DOHH2 (cell line): ENCODE measurements at regions not wholly inside any gene's neighbourhood (a gene's known extent, or its start where the extent isn't known, plus 50 kb on each side); places are given as distances from the start of the nearest gene placed in this dataset.

ENCODE experiments used
- H3F3A ChIP-seq: fragments of 200-600 bp; sonication (generic), shearing (Covaris generic); 2 replicates; pipeline ENCODE4 v1.6.0; 2016; ENCODE audit warnings: antibody characterized with exemption, mild to moderate bottlenecking; ENCODE audit not compliant: control insufficient read depth, insufficient read depth
- H3K27ac ChIP-seq: fragments of 200-600 bp; sonication (generic); 2 replicates; pipeline ENCODE4 v1.5.1; 2014; ENCODE audit warnings: low read depth, mild to moderate bottlenecking, low read length, moderate library complexity
- H3K27me3 ChIP-seq: fragments of 200-600 bp; sonication (generic); 2 replicates; pipeline ENCODE4 v1.6.1; 2014; ENCODE audit warnings: mild to moderate bottlenecking, low read length, mixed read lengths; ENCODE audit not compliant: control insufficient read depth
- H3K36me3 ChIP-seq: fragments of 200-600 bp; sonication (generic); 2 replicates; pipeline ENCODE4 v1.6.1; 2014; ENCODE audit warnings: mild to moderate bottlenecking, low read length, moderate library complexity, mixed read lengths; ENCODE audit not compliant: control insufficient read depth
- H3K4me1 ChIP-seq: fragments of 200-600 bp; sonication (generic); 2 replicates; pipeline ENCODE4 v1.6.1; 2014; ENCODE audit warnings: mild to moderate bottlenecking, low read length, mixed read lengths; ENCODE audit not compliant: control insufficient read depth
- H3K4me2 ChIP-seq: fragments of 200-600 bp; sonication (generic); 2 replicates; pipeline ENCODE4 v1.6.0; 2014; ENCODE audit warnings: mild to moderate bottlenecking, low read length, moderate library complexity
- H3K4me3 ChIP-seq: fragments of 200-600 bp; sonication (generic); 2 replicates; pipeline ENCODE4 v1.5.1; 2014; ENCODE audit warnings: mild to moderate bottlenecking, low read length, mixed read lengths
- H3K79me2 ChIP-seq: fragments of 200-600 bp; sonication (generic); 2 replicates; pipeline ENCODE4 v1.6.1; 2014; ENCODE audit warnings: mild to moderate bottlenecking, low read length, mixed read lengths; ENCODE audit not compliant: control insufficient read depth
- H3K9me2 ChIP-seq: fragments of 200-600 bp; sonication (generic); replicated peaks from 2 replicates; pipeline ENCODE4 v1.6.1; 2014; ENCODE audit warnings: mild to moderate bottlenecking, low read length, mixed read lengths; ENCODE audit not compliant: control insufficient read depth
- H3K9me3 ChIP-seq: fragments of 200-600 bp; sonication (generic); 2 replicates; pipeline ENCODE4 v1.6.1; 2014; ENCODE audit warnings: antibody characterized with exemption, low read length, mixed read lengths; ENCODE audit not compliant: control insufficient read depth, insufficient read depth
- H4K20me1 ChIP-seq: fragments of 200-600 bp; sonication (generic); 2 replicates; pipeline ENCODE4 v1.6.0; 2014; ENCODE audit warnings: low read depth, mild to moderate bottlenecking, antibody characterized with exemption, low read length, moderate library complexity; ENCODE audit not compliant: control insufficient read depth, insufficient read depth
- EZH2phosphoT487 ChIP-seq: fragments of 200-600 bp; sonication (generic); IDR thresholded peaks from 2 replicates; pipeline ENCODE4 v1.6.1; 2017; ENCODE audit warnings: borderline replicate concordance, mild to moderate bottlenecking, antibody characterized with exemption, low read length, moderate library complexity, mixed read lengths
- TF ChIP-seq, protein P1 (sequence below): fragments of 200-600 bp; sonication (generic); IDR thresholded peaks from one replicate; pipeline ENCODE4 v1.5.1; 2014; ENCODE audit warnings: antibody characterized with exemption, mild to moderate bottlenecking, low read depth, low read length; ENCODE audit not compliant: poor library complexity, severe bottlenecking

DNA sequence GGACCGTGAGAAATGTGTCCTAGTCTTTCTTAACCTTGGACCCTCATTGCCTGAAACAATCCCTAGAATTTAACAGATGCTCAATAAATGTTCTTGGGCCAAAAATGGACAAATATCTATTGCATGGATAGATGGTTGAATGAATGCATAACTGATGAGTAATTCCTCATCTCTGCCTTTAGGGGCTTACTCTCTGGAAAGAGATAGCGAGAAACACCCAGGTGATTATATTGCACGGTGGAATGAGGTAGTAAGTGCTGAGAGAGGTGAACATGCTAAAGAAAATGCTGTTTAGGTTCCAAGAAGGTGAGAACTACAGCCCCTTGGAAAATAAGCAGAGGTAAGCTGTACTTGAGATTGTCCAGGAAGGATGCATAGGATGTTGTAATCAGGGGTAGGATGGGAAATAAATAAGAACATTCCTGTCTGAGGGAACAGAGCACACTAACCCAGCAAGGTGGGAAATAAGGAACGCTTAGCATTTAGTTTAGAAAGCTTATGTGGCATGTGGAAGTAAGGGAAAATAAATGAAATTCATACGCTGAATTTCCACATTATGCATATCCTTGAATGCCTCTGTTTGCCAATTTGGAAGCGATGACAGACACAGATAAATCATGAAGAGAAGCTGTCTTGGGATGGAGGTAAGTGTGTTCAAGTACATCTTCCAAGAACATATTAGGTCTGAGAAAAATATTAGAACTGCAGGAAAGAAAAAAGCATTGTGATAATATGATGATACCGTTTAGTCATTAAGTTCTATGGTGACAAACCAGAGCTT is 426.6 kb downstream of the ARHGEF28 start:
- H3K4me1 ChIP-seq: no peaks in the 10 kb centered on the region
- H3K36me3 ChIP-seq: no peaks in the 10 kb centered on the region
- no peak overlapping the region for H3K4me2 ChIP-seq
- no peaks in the 10 kb centered on the region for H3K27me3 ChIP-seq
- H3K9me3 ChIP-seq: no peaks in the 10 kb centered on the region
- TF ChIP-seq EZH2phosphoT487: no peak
- TF ChIP-seq, protein P1, sequence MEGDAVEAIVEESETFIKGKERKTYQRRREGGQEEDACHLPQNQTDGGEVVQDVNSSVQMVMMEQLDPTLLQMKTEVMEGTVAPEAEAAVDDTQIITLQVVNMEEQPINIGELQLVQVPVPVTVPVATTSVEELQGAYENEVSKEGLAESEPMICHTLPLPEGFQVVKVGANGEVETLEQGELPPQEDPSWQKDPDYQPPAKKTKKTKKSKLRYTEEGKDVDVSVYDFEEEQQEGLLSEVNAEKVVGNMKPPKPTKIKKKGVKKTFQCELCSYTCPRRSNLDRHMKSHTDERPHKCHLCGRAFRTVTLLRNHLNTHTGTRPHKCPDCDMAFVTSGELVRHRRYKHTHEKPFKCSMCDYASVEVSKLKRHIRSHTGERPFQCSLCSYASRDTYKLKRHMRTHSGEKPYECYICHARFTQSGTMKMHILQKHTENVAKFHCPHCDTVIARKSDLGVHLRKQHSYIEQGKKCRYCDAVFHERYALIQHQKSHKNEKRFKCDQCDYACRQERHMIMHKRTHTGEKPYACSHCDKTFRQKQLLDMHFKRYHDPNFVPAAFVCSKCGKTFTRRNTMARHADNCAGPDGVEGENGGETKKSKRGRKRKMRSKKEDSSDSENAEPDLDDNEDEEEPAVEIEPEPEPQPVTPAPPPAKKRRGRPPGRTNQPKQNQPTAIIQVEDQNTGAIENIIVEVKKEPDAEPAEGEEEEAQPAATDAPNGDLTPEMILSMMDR: no peak
- H4K20me1 ChIP-seq: no peaks in the 10 kb centered on the region
- no peaks in the 10 kb centered on the region for H3K9me2 ChIP-seq
- H3K4me3 ChIP-seq: no peak overlapping the region
- no peaks in the 10 kb centered on the region for H3K79me2 ChIP-seq
- H3F3A ChIP-seq: no peaks in the 10 kb centered on the region
- no peak overlapping the region for H3K27ac ChIP-seq

DNA sequence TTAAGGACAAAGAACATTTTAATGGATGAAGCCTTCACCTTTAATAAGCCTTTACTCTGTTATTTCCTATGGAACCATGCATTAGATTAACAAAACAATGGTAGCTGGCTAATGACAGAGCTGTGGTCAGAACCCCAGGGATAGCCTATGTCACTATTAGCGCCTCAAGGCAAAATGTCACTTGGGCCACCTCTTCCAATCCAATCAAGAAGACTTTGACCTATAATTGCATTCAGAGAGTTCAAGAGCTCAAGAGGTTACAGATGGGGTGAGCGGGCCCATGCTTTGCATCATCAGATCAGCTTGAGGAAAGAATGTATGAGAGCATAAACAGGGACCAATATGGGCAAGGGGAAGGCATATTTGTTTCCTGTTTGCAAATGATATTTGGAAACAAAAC is 425.1 kb downstream of the ARHGEF28 start:
- no peaks in the 10 kb centered on the region for H3K9me2 ChIP-seq
- H3K4me3 ChIP-seq: no peak overlapping the region
- H3K9me3 ChIP-seq: no peaks in the 10 kb centered on the region
- H3F3A ChIP-seq: no peaks in the 10 kb centered on the region
- H3K27me3 ChIP-seq: no peaks in the 10 kb centered on the region
- H3K79me2 ChIP-seq: no peaks in the 10 kb centered on the region
- H4K20me1 ChIP-seq: no peaks in the 10 kb centered on the region
- H3K4me1 ChIP-seq: no peaks in the 10 kb centered on the region
- no peak overlapping the region for H3K4me2 ChIP-seq
- TF ChIP-seq, protein P1: no peak
- no peak for TF ChIP-seq EZH2phosphoT487
- no peaks in the 10 kb centered on the region for H3K36me3 ChIP-seq
- no peak overlapping the region for H3K27ac ChIP-seq

DNA sequence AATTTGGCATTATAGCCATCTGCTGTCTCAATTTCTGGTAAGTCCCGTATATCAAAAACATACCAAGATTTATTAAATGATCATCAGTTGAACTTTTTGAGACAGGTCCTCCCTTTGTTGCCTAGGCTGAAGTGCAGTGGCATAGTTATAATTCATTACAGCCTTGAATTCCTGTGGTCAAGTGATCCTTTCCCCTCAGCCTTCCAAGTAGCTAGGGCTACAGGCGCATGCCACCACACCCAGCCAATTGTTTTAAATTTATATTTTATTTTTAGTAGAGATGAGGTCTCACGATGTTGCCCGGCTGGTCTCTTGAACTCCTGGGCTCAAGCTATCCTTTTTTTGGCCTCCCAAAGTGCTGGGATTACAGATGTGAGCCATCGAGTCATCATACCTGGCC is 418.9 kb downstream of the ARHGEF28 start:
- H3K27me3 ChIP-seq: no peaks in the 10 kb centered on the region
- no peak overlapping the region for H3K27ac ChIP-seq
- H3K9me2 ChIP-seq: no peaks in the 10 kb centered on the region
- no peaks in the 10 kb centered on the region for H3F3A ChIP-seq
- no peak overlapping the region for H3K4me2 ChIP-seq
- H3K4me1 ChIP-seq: no peaks in the 10 kb centered on the region
- H3K79me2 ChIP-seq: no peaks in the 10 kb centered on the region
- no peaks in the 10 kb centered on the region for H3K36me3 ChIP-seq
- no peaks in the 10 kb centered on the region for H4K20me1 ChIP-seq
- no peak for TF ChIP-seq EZH2phosphoT487
- TF ChIP-seq, protein P1: no peak
- H3K9me3 ChIP-seq: no peaks in the 10 kb centered on the region
- no peak overlapping the region for H3K4me3 ChIP-seq
